ENCODE measurements at regions not wholly inside any gene's neighbourhood (a gene's known extent, or its start where the extent isn't known, plus 50 kb on each side); places are given as distances from the start of the nearest gene placed in this dataset.
A peak's percentile ranks its signal among the peaks of the same experiment; 100 is the strongest.

GRCh38 chr6:4017834-4018170, 61.1 kb downstream of the FAM217A start:
- TF ChIP-seq CTCF (conservative IDR thresholded peaks at IDR 0.05; ENCODE audit: low read depth, low read length) = no peak
- DNase-seq (ENCODE audit: low read depth) = peak; percentile 54
- peak overlapping the region; percentile 77 for H3K4me3 ChIP-seq (ENCODE audit: low read length)

- peak overlapping the region; percentile 77 for H3K4me3 ChIP-seq (ENCODE audit: low read length)
- DNase-seq (ENCODE audit: low read depth) = peak; percentile 83
- peak; percentile 29 for TF ChIP-seq CTCF (conservative IDR thresholded peaks at IDR 0.05; ENCODE audit: low read depth, low read length)
Observed at GRCh38 chr6:4018171-4018923, 60.6 kb downstream of the FAM217A start.

Measured in retinal pigment epithelial cell (primary cell).